ENCODE measurements at regions not wholly inside any gene's neighbourhood (a gene's known extent, or its start where the extent isn't known, plus 50 kb on each side); places are given as distances from the start of the nearest gene placed in this dataset.
"Not testable (repeated sequence)": the region's sequence is repeated elsewhere in the genome, so short reads cannot be mapped to it uniquely, and the experiment has no call there.

DNA sequence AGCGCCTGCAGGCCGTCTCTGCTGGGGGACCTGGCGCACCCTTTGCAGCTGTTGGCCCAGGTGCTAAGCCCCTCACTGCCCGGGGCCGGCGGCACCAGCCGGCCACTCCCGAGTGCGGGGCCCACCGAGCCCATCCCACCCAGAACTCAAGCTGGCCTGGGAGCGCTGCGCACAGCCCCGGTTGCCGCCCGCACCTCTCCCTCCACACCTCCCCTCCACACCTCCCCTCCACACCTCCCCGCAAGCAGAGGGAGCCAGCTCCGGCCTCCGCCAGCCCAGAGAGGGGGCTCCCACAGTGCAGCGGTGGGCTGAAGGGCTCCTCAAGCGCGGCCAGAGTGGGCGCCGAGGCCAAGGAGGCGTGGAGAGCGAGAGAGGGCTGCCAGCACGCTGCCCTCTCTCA lies 177.8 kb upstream of the KAZN start:
- Histone ChIP-seq H3K27me3 (ENCODE audit: insufficient read depth, low read length, poor library complexity, severe bottlenecking) (no peaks in the 10 kb centered on the region), H3K27ac (ENCODE audit: low read depth, low read length) (no peak overlapping the region), H3K9me3 (ENCODE audit: low read length) (no peaks in the 10 kb centered on the region), H3K4me3 (ENCODE audit: low read length) (no peak overlapping the region), H3K36me3 (ENCODE audit: insufficient read depth, low read length) (no peaks in the 10 kb centered on the region), H3K4me1 (ENCODE audit: insufficient read depth, low read length) (no peaks in the 10 kb centered on the region)
- Mint-ChIP-seq H3K4me3 (no peak overlapping the region), H3K4me1 (no peaks in the 10 kb centered on the region), H3K27ac (no peak overlapping the region), H3K36me3 (no peaks in the 10 kb centered on the region), H3K27me3 (no peaks in the 10 kb centered on the region), H3K9me3 (peaks cover 0 to 2% (median 2%) of the 10 kb centered on the region in 5 donors)
- POLR2A ChIA-PET, result no interaction called here
- DNase-seq, result no peak
- CTCF ChIA-PET, result no interaction called here

DNA sequence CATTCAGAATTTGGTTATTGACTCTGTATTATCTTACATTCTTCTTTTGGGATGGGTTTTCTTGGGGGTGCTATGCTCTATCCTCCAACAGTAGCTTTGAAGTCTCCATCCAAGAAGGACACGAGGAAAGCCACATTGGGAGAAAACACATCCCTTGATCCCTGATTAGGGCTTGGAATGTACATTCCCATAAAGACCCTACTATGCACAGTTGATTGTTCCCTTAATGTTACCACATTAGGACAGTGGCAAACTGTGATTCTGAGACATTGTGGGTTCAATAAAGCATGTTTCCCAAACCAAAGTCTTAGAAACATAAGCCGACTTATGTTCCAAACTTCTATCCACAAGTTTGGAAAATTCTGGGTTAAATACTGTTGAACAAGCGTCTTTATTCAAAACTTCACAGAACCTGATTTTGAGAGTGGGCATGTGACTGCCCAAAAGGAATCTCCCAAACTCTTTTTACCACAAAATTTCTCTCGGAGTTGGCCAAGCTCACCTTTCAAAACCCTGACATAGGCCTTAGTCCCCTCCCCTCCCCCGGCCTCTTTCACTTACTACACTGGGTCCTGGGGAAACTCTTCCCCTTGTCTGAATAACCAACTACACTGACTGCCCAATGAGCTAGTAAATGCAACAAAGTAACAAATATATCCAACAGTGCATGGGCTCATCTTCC lies 177.0 kb upstream of the KAZN start:
- CTCF ChIA-PET, result no interaction called here
- Histone ChIP-seq H3K4me1 (ENCODE audit: insufficient read depth, low read length) (no peaks in the 10 kb centered on the region), H3K27me3 (ENCODE audit: insufficient read depth, low read length, poor library complexity, severe bottlenecking) (no peaks in the 10 kb centered on the region), H3K4me3 (ENCODE audit: low read length) (no peak overlapping the region), H3K9me3 (ENCODE audit: low read length) (no peaks in the 10 kb centered on the region), H3K27ac (ENCODE audit: low read depth, low read length) (peak overlapping the region; percentile 47), H3K36me3 (ENCODE audit: insufficient read depth, low read length) (no peaks in the 10 kb centered on the region)
- Mint-ChIP-seq H3K27ac (no peak overlapping the region), H3K9me3 (peaks cover 0 to 4% (median 2%) of the 10 kb centered on the region in 5 donors), H3K36me3 (no peaks in the 10 kb centered on the region), H3K4me1 (no peaks in the 10 kb centered on the region), H3K4me3 (no peak overlapping the region), H3K27me3 (no peaks in the 10 kb centered on the region)
- POLR2A ChIA-PET, result no interaction called here
- no peak for DNase-seq

DNA sequence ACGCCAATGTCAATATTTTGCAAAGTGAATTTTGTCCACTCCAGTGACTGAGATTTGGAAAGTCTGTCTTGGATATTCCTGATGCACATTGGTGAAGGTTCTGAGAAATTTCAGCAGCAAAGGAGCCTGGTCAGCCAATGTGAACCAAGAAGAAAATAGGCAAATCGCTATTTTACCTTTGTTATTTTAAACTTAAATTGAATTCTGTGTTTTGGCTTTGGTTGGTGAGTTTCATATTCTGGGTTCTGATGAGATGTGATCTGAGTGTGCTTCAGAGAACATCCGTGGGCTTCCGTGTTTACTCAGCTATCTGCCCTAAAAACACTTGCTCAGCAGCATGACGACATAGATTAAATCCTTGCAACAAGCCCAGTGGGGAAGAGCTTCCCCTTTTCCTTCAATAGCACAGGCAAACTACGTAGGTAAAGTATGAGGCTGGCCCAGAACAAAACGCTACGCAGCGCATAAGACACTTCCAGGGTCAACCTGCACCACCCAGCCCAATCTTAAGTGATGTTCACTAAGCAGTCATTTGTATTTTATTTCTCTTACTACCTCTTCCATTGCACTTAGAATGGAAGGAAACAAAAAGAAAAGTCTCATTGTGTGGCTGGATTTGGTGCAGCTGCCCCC lies 176.4 kb upstream of the KAZN start:
- H3K4me3 Mint-ChIP-seq, result no peak overlapping the region
- no peaks in the 10 kb centered on the region for H3K36me3 ChIP-seq (ENCODE audit: insufficient read depth, low read length)
- peak overlapping the region; percentile 47 for H3K27ac ChIP-seq (ENCODE audit: low read depth, low read length)
- no peaks in the 10 kb centered on the region for H3K27me3 ChIP-seq (ENCODE audit: insufficient read depth, low read length, poor library complexity, severe bottlenecking)
- H3K4me1 Mint-ChIP-seq, result no peaks in the 10 kb centered on the region
- no peaks in the 10 kb centered on the region for H3K36me3 Mint-ChIP-seq
- ChIA-PET CTCF (no interaction called here), POLR2A (no interaction called here)
- no peak overlapping the region for H3K27ac Mint-ChIP-seq
- H3K27me3 Mint-ChIP-seq, result no peaks in the 10 kb centered on the region
- peaks cover 0 to 4% (median 2%) of the 10 kb centered on the region in 5 donors for H3K9me3 Mint-ChIP-seq
- DNase-seq, result no peak
- no peaks in the 10 kb centered on the region for H3K9me3 ChIP-seq (ENCODE audit: low read length)
- no peaks in the 10 kb centered on the region for H3K4me1 ChIP-seq (ENCODE audit: insufficient read depth, low read length)
- H3K4me3 ChIP-seq (ENCODE audit: low read length), result no peak overlapping the region

DNA sequence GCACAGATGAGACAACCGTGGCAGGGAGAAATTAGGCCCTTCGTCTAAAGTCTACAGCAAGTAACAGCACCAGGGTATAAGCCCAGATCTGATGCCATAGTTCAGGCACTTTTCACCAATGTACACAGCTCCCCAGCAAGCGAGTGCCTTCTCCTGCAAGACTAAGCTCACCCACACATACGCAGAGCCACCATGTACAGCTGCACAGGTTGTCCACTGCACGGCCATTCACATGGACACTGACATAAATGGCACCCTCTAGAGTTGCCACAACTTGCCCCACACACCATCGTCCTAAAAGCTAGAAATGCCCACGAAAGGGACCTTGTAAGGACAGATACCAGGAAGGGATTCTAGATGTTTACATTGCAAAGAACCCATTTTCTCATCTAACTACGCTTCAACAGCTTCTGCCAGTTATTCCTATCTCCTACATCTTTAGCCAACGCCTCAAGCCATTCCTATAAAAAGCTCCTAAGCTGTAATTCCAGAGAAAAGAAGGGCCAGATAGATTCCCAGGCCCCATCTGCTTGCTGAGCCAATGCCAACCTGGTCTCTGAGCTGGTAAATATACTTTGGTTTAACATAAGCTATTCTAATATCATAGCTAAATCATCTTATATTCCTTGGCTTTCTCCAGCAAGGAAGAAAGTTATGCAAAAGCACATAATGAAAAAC lies 174.0 kb upstream of the KAZN start:
- H3K4me3 ChIP-seq (ENCODE audit: low read length), result no peak overlapping the region
- H3K27ac ChIP-seq (ENCODE audit: low read depth, low read length), result no peak overlapping the region
- Mint-ChIP-seq H3K27ac (no peak overlapping the region), H3K36me3 (no peaks in the 10 kb centered on the region), H3K4me1 (no peaks in the 10 kb centered on the region), H3K9me3 (peaks cover 0 to 4% (median 2%) of the 10 kb centered on the region in 5 donors), H3K4me3 (no peak overlapping the region), H3K27me3 (no peaks in the 10 kb centered on the region)
- no peaks in the 10 kb centered on the region for H3K36me3 ChIP-seq (ENCODE audit: insufficient read depth, low read length)
- no peaks in the 10 kb centered on the region for H3K9me3 ChIP-seq (ENCODE audit: low read length)
- no peaks in the 10 kb centered on the region for H3K4me1 ChIP-seq (ENCODE audit: insufficient read depth, low read length)
- DNase-seq, result no peak
- POLR2A ChIA-PET, result no interaction called here
- H3K27me3 ChIP-seq (ENCODE audit: insufficient read depth, low read length, poor library complexity, severe bottlenecking), result no peaks in the 10 kb centered on the region
- CTCF ChIA-PET, result no interaction called here

DNA sequence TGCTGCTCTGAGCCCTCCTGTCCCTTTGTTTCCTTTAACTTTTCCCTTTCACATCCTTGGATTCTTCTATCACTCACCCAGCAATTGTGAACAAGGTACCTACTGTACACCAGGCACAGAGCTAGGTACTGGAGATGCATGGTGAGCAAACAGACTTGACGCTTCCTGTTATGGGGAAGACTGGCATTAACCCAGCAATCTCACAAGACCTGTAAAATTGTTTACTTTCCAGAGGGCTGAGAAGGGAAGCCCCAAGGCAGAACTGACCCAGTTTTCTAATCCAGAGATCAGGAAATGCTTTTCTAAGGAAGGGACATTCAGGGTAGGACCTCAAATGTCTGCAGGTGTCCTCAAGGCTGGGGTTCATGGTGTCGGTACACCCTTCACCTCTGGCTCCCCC lies 171.6 kb upstream of the KAZN start:
- Mint-ChIP-seq H3K4me1 (no peaks in the 10 kb centered on the region), H3K4me3 (no peak overlapping the region), H3K27ac (no peak overlapping the region), H3K9me3 (peaks cover 0 to 6% (median 2%) of the 10 kb centered on the region in 5 donors), H3K27me3 (peaks cover 0 to 1% of the 10 kb centered on the region in 2 donors), H3K36me3 (no peaks in the 10 kb centered on the region)
- Histone ChIP-seq H3K4me1 (ENCODE audit: insufficient read depth, low read length) (no peaks in the 10 kb centered on the region), H3K27ac (ENCODE audit: low read depth, low read length) (no peak overlapping the region), H3K4me3 (ENCODE audit: low read length) (no peak overlapping the region), H3K27me3 (ENCODE audit: insufficient read depth, low read length, poor library complexity, severe bottlenecking) (no peaks in the 10 kb centered on the region), H3K9me3 (ENCODE audit: low read length) (no peaks in the 10 kb centered on the region), H3K36me3 (ENCODE audit: insufficient read depth, low read length) (no peaks in the 10 kb centered on the region)
- CTCF ChIA-PET, result no interaction called here
- no peak for DNase-seq
- POLR2A ChIA-PET, result no interaction called here

DNA sequence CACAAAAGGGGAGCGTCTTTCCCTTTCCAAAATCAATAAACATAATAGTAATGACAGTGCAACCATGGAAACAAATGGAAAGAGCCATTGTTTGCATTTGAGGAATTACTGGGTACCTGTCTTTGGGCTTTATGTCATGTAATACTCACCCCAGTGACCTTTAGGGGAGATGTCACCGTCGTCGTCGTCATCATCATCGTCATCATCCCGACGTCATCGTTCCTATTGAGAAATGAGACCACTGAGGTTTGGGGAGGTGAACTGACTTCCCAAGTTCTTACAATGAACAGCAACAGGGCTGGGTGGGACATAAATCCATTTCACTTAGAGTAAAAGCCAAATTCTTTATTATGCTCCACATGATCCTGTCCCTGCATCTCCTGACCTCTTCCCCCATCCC lies 168.9 kb upstream of the KAZN start:
- no peaks in the 10 kb centered on the region for H3K27me3 ChIP-seq (ENCODE audit: insufficient read depth, low read length, poor library complexity, severe bottlenecking)
- CTCF ChIA-PET, result no interaction called here
- Mint-ChIP-seq H3K4me1 (no peaks in the 10 kb centered on the region), H3K4me3 (no peak overlapping the region), H3K27ac (no peak overlapping the region), H3K36me3 (no peaks in the 10 kb centered on the region), H3K27me3 (peaks cover 0 to 1% of the 10 kb centered on the region in 2 donors), H3K9me3 (peaks cover 0 to 10% (median 2%) of the 10 kb centered on the region in 5 donors)
- POLR2A ChIA-PET, result no interaction called here
- H3K4me1 ChIP-seq (ENCODE audit: insufficient read depth, low read length), result no peaks in the 10 kb centered on the region
- no peak overlapping the region for H3K27ac ChIP-seq (ENCODE audit: low read depth, low read length)
- DNase-seq, result no peak
- no peak overlapping the region for H3K4me3 ChIP-seq (ENCODE audit: low read length)
- no peaks in the 10 kb centered on the region for H3K9me3 ChIP-seq (ENCODE audit: low read length)
- no peaks in the 10 kb centered on the region for H3K36me3 ChIP-seq (ENCODE audit: insufficient read depth, low read length)

DNA sequence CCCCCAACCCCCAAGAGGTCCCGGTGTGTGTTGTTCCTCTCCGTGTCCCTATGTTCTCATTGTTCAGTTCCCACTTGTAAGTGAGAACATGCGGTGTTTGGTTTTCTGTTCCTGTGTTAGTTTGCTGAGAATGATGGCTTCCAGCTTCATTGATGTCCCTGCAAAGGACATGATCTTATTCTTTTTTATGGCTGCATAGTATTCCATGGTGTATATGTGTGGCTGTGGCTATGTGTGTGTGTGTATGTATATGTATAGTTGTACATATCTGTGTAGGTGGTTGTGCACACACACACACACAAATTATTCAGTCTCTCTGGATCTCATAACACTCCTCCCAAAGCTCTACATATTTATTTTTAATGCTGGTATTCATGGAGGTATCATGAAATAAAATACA lies 165.8 kb upstream of the KAZN start:
- H3K4me3 ChIP-seq (ENCODE audit: low read length); CTCF ChIA-PET; H3K9me3 ChIP-seq (ENCODE audit: low read length); H3K4me3 Mint-ChIP-seq; H3K27ac ChIP-seq (ENCODE audit: low read depth, low read length); H3K4me1 Mint-ChIP-seq; DNase-seq; H3K4me1 ChIP-seq (ENCODE audit: insufficient read depth, low read length); POLR2A ChIA-PET; H3K9me3 Mint-ChIP-seq; H3K27ac Mint-ChIP-seq; H3K27me3 ChIP-seq (ENCODE audit: insufficient read depth, low read length, poor library complexity, severe bottlenecking); H3K36me3 ChIP-seq (ENCODE audit: insufficient read depth, low read length); H3K27me3 Mint-ChIP-seq; H3K36me3 Mint-ChIP-seq: not testable (repeated sequence)

DNA sequence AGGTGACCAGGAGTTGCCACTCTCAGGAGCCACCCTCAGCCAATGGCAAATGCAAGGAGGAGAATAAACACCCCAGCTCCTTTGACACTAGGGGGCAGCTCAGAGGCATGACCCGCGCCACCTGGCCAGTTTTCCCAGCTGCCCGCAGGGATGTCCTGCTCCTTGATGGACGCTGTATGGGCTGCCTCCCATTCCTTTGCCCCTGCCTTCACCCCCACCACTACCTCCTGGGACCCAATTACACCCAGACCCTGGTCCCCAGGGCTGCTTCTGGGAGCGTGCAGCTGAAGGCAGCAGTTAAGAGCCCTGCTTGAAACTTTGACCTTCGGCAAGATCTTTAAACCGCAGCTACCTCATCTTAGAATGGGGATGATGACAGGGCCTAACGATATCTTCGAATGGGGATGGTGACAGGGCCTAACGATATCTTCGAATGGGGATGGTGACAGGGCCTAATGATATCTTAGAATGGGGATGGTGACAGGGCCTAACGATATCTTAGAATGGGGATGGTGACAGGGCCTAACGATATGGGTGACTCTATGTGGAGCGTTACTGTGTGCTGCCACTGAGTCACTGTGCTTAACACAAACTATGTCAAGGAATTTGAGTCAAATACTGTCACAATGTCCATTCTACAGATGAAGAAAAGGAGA lies 163.0 kb upstream of the KAZN start:
- Histone ChIP-seq H3K4me1 (ENCODE audit: insufficient read depth, low read length) (no peaks in the 10 kb centered on the region), H3K27me3 (ENCODE audit: insufficient read depth, low read length, poor library complexity, severe bottlenecking) (no peaks in the 10 kb centered on the region), H3K9me3 (ENCODE audit: low read length) (no peaks in the 10 kb centered on the region), H3K36me3 (ENCODE audit: insufficient read depth, low read length) (no peaks in the 10 kb centered on the region), H3K4me3 (ENCODE audit: low read length) (no peak overlapping the region), H3K27ac (ENCODE audit: low read depth, low read length) (no peak overlapping the region)
- H3K27me3 Mint-ChIP-seq, result no peaks in the 10 kb centered on the region
- no peak overlapping the region for H3K27ac Mint-ChIP-seq
- H3K36me3 Mint-ChIP-seq, result no peaks in the 10 kb centered on the region
- no peak for DNase-seq
- peaks cover 0 to 10% (median 0%) of the 10 kb centered on the region in 5 donors for H3K9me3 Mint-ChIP-seq
- ChIA-PET CTCF (no interaction called here), POLR2A (no interaction called here)
- no peak overlapping the region for H3K4me3 Mint-ChIP-seq
- H3K4me1 Mint-ChIP-seq, result no peaks in the 10 kb centered on the region
